ENCODE measurements at regions not wholly inside any gene's neighbourhood (a gene's known extent, or its start where the extent isn't known, plus 50 kb on each side); places are given as distances from the start of the nearest gene placed in this dataset.

GRCh38 chr1:221109930-221110329, 230.7 kb downstream of the HLX start:
- no peak for DNase-seq

- DNase-seq: no peak
These were observed 237.9 kb downstream of the HLX start for GRCh38 chr1:221117133-221117532.

GRCh38 chr1:221117548-221117951, 238.3 kb downstream of the HLX start:
- no peak for DNase-seq

- DNase-seq: no peak
These were observed 239.1 kb downstream of the HLX start for GRCh38 chr1:221118176-221118937.

GRCh38 chr1:221118938-221119320, 239.7 kb downstream of the HLX start:
- no peak for DNase-seq

GRCh38 chr1:221122501-221122900, 243.3 kb downstream of the HLX start:
- no peak for DNase-seq

- no peak for DNase-seq
These were observed 246.7 kb downstream of the HLX start for GRCh38 chr1:221125976-221126375.

DNA sequence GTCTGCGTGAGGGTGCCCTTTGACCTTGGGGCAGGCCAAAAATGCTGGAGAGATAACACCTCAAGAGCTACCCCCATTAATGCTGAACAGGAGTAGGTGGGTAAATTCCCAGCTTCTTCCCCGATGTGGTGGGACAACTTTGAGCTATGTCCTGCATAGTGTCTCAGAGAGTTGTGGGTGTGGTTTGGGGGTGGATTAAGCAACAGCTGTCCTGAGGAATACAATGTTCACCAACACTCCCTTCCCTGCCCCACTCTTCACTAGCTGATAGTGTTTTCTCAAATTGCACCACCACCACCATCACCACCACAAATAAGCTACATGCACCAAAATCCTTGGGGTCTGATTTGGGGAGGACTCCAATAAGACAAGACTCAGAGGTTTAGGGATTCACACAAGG, 258.4 kb downstream of the HLX start:
- DNase-seq: no peak

DNA sequence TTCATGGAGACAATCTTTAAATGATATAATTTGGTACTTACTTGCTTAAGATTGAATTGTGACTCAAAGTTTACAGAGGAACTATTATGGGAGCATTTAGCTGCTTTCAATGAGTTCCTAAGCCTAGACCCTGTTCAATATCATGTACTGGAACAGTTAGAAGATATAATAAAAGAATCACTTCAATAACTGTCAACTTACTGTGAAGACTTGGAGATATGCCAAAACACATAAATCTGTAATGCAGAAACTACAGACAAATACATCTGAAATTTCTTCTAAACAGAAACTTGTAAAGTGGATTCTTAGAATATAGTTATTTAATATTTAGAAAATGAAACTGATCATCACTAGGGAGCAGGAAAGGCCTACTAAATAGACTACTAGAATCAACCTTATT, 259.3 kb downstream of the HLX start:
- no peak for DNase-seq

DNA sequence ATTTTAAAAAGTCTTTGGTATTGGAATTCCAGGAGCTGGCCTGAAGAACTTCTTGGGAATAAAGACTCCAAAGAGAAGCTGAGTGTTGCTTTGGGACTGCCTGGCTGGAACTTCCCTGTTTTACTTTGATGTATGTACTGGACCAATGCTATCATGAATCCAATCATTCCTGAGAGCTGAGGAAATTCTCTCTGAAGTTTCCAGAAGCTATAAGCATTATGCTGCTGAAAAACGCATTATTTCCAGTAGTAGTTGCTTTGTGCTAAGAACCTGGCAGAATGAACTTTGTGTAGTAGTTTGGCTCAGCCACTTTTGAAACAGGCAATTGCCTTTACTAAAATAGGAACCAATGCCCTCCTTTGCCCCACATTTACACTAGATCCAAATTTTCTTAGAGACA, 260.7 kb downstream of the HLX start:
- no peak for DNase-seq

DNA sequence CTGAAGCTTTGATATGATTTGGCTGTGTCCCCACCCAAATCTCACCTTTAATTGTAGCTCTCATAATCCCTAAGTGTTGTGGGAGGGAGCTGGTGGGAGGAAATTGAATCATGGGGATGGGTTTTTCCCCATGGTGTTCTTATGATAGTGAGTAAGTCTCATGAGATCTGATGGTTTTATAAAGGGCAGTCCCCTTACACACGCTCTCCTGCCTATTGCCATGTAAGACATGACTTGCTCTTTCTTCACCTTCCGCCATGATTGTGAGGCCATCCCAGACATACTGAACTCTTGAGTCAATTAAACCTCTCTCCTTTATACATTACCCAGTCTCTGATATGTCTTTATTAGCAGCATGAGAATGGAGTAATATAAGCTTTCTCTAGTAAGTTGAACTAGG, 261.9 kb downstream of the HLX start:
- DNase-seq: no peak

DNA sequence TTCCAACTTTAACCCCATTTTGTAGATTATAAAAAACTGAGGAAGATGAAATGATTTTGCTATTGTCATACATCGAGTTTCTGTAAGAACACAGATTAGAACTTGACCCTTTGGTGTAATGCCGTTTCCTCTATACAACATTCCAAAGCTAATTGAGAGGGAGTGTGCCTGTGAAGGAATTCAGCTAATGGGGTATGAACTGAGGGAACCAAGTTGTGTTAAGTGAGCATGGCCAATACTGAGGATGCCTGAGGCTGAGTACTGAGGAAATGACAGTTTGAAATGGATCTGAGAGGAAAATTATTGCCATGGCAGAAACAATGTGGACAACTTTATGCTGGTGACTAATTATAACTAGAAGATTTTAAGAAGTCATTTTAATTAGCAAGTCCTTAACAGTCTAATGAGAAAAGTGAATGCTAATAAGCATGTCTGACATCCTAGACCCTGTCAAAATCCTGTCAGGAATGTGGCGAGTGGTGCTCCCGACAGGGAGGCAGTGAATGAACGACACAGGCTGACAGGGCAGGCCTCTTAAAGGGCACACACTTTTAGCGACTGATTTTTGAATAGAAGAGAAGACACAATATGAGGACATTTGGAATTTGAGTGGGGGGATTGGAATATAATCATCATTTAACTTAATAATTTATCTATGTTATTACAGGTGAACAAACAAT, 262.5 kb downstream of the HLX start:
- no peak for DNase-seq

DNA sequence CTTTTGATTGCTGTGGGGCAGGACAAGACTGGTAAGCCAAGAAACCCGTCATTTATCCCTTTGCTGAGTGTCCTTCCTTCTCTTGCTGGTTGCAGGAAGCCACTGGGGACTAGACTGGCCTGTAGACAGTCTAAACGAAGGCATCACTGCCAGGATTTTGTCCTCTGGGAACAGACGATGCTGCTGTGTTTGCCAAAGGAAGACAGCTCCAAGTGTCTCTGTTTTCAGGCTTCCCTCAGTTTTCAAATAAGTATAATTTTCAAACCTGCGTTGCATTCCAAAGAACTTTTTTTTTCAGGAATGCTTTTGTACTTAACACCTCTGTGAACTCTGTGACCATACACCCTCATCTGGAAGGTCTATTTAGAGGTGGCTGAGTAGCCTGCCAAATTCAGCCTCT, 269.4 kb downstream of the HLX start:
- no peak for DNase-seq

- no peak for DNase-seq
These were observed 269.9 kb downstream of the HLX start for GRCh38 chr1:221149111-221149510.

DNA sequence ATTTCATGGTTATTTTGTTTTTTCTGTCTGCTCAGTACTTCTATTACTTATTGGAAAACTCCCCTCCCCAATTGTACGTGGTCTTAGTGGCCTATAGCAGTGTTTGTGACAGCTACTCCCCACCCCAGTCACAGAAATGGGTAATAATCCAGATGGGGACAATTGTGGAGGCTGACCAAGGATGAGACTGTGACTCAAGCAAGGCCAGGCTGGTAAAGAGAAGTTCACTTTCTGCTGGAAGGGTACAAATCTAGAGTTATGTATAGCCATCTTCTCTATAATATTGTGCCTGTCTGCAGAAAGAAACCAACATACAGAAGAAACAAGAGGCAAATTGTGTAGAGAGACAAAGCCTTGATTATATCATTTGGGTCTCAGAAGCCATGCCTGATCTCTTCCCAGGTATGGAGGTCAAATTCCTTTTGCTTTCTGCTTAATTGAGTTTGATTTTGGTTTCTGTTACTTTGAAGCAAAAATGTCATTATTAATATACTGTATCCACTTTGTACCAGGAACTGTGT, 270.4 kb downstream of the HLX start:
- DNase-seq: no peak

DNA sequence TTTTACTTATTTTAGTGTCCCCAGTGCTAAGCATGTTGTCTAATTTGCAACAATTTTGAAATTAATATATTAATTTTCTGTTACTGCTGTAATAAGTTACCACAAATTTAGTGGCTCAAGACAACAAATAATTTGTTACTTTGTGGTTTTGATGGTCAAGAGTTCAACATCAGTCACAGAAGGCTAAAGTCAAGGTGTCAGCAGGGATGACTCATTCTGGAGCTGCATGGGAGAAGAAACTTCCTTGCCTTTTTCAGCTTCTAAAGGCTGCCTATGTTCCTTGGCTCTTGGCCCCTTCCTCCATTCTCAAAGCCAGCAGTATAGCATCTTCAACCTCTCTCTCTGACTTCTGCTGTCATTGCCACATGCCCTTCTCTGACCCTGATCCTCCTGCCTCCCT, 271.8 kb downstream of the HLX start:
- DNase-seq: no peak

DNA sequence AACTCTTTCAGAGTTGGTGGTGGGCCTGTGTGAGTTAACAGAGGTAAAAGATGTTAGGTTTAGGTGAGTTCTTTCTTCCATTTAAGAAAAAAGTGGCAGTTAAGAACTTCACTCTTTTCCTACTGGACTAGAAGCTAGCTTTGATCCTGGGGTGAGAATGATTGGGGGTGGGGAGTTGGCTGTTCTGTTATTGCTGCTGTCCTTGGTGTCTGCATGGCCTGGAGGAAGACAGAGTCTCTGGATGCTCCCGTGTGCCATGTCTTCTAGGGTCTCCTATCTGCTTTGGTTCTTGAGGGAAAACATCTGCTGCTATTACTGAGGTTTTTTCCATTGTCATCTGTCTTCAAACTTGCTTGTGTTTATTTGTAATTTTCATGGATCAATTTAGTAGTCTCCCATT, 275.7 kb downstream of the HLX start:
- no peak for DNase-seq

GRCh38 chr1:221157026-221157761, 278.0 kb downstream of the HLX start:
- DNase-seq: peak; percentile 55

GRCh38 chr1:221159608-221160007, 280.4 kb downstream of the HLX start:
- DNase-seq: no peak

GRCh38 chr1:221161571-221162041, 282.4 kb downstream of the HLX start:
- DNase-seq: no peak

DNA sequence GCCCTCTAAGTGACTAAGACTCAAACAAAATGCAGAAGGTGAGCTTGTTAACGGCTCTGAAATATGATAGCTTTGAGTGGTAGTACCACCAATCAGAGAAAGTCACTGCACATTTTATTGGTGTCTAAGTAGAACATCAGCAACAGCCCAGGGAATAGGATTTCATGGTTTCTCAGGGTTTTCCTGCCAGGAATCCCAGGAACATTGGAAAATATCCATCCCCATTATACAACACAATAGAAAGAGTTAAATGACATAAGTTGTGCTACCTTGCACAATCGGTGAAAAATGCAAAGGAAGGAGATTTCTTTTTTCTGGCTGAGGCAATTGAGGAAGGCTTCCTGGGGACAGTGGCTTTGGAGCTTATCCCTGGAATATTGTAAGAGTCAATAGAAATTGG, 283.1 kb downstream of the HLX start:
- no peak for DNase-seq

DNA sequence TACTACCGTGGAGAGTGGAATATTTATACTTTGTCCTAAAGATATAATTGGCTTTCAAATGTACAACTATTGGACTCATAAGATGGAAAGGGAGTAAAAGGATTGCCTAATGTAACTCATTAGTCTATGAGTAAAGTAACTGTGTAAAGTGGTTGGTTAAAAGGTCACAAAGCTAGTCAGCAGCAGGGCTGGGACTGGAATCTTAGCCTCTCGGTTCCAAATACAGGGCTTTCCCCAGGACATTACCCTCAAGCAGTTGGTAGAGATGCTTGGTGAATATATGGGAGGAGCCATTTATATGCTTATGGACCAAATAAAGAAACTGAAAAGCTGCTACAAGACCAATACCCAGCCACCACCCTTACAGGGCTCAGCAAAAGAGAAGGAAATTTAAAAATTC, 283.7 kb downstream of the HLX start:
- no peak for DNase-seq

DNA sequence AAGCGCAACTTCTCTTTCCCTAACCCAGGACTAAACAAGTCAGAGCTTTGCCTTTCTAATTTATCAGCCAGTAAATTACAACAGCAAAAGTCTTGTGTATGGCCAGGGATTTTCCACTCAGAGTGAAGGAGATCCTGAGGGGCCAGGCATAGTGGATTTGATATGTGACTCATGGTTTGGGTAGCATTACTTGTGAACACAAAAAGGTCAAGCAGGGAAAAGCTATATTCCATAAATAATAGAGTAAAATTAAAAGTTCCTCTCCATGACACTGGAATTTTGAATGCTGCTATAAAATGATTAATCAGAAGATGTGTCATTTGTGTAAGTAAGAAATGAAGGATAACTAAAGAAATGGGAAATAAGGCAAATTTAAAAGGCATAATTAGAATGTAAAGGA, 284.8 kb downstream of the HLX start:
- no peak for DNase-seq
